ENCODE measurements at regions not wholly inside any gene's neighbourhood (a gene's known extent, or its start where the extent isn't known, plus 50 kb on each side); places are given as distances from the start of the nearest gene placed in this dataset.

DNA sequence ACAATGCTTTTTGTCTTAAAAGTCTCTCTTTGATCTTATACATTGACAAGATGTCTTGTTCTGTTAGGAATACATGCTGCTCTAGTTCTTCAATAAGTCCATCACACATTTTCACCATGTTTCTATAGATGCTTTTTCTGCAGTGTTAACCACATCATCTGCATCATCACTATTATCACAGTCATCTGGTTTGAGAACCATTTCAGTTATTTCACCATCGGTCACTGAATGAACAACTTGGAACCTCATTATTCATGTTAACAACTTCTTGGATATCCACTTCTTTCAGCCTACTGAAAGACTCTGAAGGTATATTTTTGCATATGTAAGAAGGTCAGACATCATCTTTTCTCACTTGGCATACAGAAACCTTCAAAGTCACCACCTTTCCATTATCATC, 975.2 kb downstream of the STIM2 start:
- no peak for ATAC-seq
- DNase-seq (ENCODE audit: low read depth, low spot score), result no peak
- in situ Hi-C loops (cut with MboI), result no loop called here
- Histone ChIP-seq H3K9me3 (replicated peaks; ENCODE audit: control insufficient read depth, insufficient read depth, low read length) (no peaks in the 10 kb centered on the region), H3K79me2 (ENCODE audit: control insufficient read depth, insufficient read depth, low read length) (no peaks in the 10 kb centered on the region), H2AFZ (ENCODE audit: control insufficient read depth, low read depth, low read length) (no peak overlapping the region), H3K9ac (ENCODE audit: control insufficient read depth, insufficient read depth, low read length) (no peak overlapping the region), H3K4me2 (ENCODE audit: control insufficient read depth, insufficient read depth) (no peak overlapping the region), H3K27ac (ENCODE audit: control insufficient read depth, insufficient read depth) (no peak overlapping the region), H3K36me3 (ENCODE audit: control insufficient read depth in 2 of 2, insufficient read depth in 2 of 2, low read length in 1 of 2) (no peaks in the 10 kb centered on the region), H4K20me1 (ENCODE audit: control insufficient read depth, insufficient read depth) (no peaks in the 10 kb centered on the region), H3K4me1 (ENCODE audit: control insufficient read depth, insufficient read depth, low read length) (no peaks in the 10 kb centered on the region), H3K27me3 (replicated peaks in 1 of 2; ENCODE audit: control insufficient read depth in 2 of 2, insufficient read depth in 2 of 2, low read length in 1 of 2) (no peaks in the 10 kb centered on the region), H3K4me3 (no peak overlapping the region)
- TF ChIP-seq JUND (IDR thresholded peaks at IDR 0.05; ENCODE audit: low read depth, low read length) (no peak), NBN (IDR thresholded peaks at IDR 0.05) (no peak), RCOR1 (conservative IDR thresholded peaks at IDR 0.05; ENCODE audit: low read depth, low read length) (no peak), STAT3 (IDR thresholded peaks at IDR 0.05; ENCODE audit: low read depth, low read length) (no peak), SMAD1 (IDR thresholded peaks at IDR 0.05; ENCODE audit: low read depth, partially characterized antibody) (no peak), PML (IDR thresholded peaks at IDR 0.05; ENCODE audit: low read length) (no peak), HDAC6 (IDR thresholded peaks at IDR 0.05; ENCODE audit: unreplicated experiment) (no peak), IRF4 (IDR thresholded peaks at IDR 0.05; ENCODE audit: low read depth, low read length) (no peak), PAX8 (IDR thresholded peaks at IDR 0.05) (no peak), NR2C1 (IDR thresholded peaks at IDR 0.05) (no peak), PAX5 (IDR thresholded peaks at IDR 0.05; ENCODE audit: borderline replicate concordance, low read depth, low read length) (no peak), BACH1 (IDR thresholded peaks at IDR 0.05; ENCODE audit: borderline replicate concordance) (no peak), MXI1 (IDR thresholded peaks at IDR 0.05; ENCODE audit: low read depth, low read length) (no peak), MYC (IDR thresholded peaks at IDR 0.05; ENCODE audit: insufficient read depth, insufficient read length, insufficient replicate concordance, low read length, severe bottlenecking) (no peak)
- TF ChIP-seq, protein P1, sequence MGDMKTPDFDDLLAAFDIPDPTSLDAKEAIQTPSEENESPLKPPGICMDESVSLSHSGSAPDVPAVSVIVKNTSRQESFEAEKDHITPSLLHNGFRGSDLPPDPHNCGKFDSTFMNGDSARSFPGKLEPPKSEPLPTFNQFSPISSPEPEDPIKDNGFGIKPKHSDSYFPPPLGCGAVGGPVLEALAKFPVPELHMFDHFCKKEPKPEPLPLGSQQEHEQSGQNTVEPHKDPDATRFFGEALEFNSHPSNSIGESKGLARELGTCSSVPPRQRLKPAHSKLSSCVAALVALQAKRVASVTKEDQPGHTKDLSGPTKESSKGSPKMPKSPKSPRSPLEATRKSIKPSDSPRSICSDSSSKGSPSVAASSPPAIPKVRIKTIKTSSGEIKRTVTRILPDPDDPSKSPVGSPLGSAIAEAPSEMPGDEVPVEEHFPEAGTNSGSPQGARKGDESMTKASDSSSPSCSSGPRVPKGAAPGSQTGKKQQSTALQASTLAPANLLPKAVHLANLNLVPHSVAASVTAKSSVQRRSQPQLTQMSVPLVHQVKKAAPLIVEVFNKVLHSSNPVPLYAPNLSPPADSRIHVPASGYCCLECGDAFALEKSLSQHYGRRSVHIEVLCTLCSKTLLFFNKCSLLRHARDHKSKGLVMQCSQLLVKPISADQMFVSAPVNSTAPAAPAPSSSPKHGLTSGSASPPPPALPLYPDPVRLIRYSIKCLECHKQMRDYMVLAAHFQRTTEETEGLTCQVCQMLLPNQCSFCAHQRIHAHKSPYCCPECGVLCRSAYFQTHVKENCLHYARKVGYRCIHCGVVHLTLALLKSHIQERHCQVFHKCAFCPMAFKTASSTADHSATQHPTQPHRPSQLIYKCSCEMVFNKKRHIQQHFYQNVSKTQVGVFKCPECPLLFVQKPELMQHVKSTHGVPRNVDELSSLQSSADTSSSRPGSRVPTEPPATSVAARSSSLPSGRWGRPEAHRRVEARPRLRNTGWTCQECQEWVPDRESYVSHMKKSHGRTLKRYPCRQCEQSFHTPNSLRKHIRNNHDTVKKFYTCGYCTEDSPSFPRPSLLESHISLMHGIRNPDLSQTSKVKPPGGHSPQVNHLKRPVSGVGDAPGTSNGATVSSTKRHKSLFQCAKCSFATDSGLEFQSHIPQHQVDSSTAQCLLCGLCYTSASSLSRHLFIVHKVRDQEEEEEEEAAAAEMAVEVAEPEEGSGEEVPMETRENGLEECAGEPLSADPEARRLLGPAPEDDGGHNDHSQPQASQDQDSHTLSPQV (IDR thresholded peaks at IDR 0.05), result no peak
- TF ChIP-seq, protein P2, sequence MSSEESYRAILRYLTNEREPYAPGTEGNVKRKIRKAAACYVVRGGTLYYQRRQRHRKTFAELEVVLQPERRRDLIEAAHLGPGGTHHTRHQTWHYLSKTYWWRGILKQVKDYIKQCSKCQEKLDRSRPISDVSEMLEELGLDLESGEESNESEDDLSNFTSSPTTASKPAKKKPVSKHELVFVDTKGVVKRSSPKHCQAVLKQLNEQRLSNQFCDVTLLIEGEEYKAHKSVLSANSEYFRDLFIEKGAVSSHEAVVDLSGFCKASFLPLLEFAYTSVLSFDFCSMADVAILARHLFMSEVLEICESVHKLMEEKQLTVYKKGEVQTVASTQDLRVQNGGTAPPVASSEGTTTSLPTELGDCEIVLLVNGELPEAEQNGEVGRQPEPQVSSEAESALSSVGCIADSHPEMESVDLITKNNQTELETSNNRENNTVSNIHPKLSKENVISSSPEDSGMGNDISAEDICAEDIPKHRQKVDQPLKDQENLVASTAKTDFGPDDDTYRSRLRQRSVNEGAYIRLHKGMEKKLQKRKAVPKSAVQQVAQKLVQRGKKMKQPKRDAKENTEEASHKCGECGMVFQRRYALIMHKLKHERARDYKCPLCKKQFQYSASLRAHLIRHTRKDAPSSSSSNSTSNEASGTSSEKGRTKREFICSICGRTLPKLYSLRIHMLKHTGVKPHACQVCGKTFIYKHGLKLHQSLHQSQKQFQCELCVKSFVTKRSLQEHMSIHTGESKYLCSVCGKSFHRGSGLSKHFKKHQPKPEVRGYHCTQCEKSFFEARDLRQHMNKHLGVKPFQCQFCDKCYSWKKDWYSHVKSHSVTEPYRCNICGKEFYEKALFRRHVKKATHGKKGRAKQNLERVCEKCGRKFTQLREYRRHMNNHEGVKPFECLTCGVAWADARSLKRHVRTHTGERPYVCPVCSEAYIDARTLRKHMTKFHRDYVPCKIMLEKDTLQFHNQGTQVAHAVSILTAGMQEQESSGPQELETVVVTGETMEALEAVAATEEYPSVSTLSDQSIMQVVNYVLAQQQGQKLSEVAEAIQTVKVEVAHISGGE (CRISPR knock-in tag; IDR thresholded peaks at IDR 0.05), result no peak
- CTCF ChIA-PET, result interaction anchor here (0.7 kb wide), 1 partner anchor 143 kb away, joined by 5 read pairs; no protein-coding TSS in a partner anchor
- FAIRE-seq, result no peak
- intact Hi-C loops (cut with micrococcal nuclease; ENCODE audit: unreplicated experiment), result no loop called here
- SMC1A ChIA-PET (ENCODE audit: uncharacterized antibody, unreplicated experiment), result no interaction called here
- RAD21 ChIA-PET (ENCODE audit: unreplicated experiment), result no interaction called here
- POLR2A ChIA-PET, result no interaction called here
- BruUV-seq (replicated peaks), result no TSS peak
- WGBS (ENCODE audit: insufficient coverage, insufficient replicate concordance, low lambda C conversion rate, missing lambda C conversion rate), result 100% methylated on average over 1 of the region's 1 CpG

Data from GM12878 (cell line).